IMR-90 (cell line): ENCODE measurements at regions not wholly inside any gene's neighbourhood (a gene's known extent, or its start where the extent isn't known, plus 50 kb on each side); places are given as distances from the start of the nearest gene placed in this dataset.

Source experiments
- ATAC-seq: fragments of 200-7000 bp; cut with Tn5 transposase; 2 replicates; pipeline ENCODE4 v1.9.1; 2020; ENCODE audit warnings: low read depth, mild to moderate bottlenecking, moderate library complexity
- BruUV-seq: library from RNA; stranded (reverse); fragments of 400-500 nt; replicated peaks from 2 replicates; lab custom pipeline; 2021; lab: Mats Ljungman, UMichigan
- CTCF ChIA-PET: fragments of 300-600 bp; formaldehyde crosslinking; extraction: SDS; loops from one replicate; lab custom pipeline; 2021; ENCODE audit warnings: antibody characterized with exemption; lab: Yijun Ruan, JAX
- POLR2A ChIA-PET: fragments of 300-600 bp; sonication (Branson Sonifier 250); formaldehyde crosslinking; loops from one replicate; lab custom pipeline; 2022; ENCODE audit warnings: antibody characterized with exemption; ENCODE audit not compliant: unreplicated experiment; lab: Charles Lee
- DNase-seq: peaks from one replicate; pipeline ENCODE4 v3.0.0; 2013
- H2AFZ ChIP-seq: replicated peaks from 2 replicates; pipeline ENCODE3; 2013; ENCODE audit warnings: low read length, mild to moderate bottlenecking; ENCODE audit not compliant: poor library complexity
- H2AK5ac ChIP-seq: 2 replicates; pipeline ENCODE4 v1.6.1; 2013; ENCODE audit warnings: low read depth, low read length, inconsistent platforms
- H2AK9ac ChIP-seq: replicated peaks from 2 replicates; pipeline ENCODE3; 2013; ENCODE audit warnings: mild to moderate bottlenecking, low read depth, low read length, moderate library complexity; ENCODE audit not compliant: poor library complexity
- H2BK120ac ChIP-seq: 2 replicates; pipeline ENCODE4 v1.6.1; 2013; ENCODE audit warnings: low read depth, low read length, inconsistent platforms
- H2BK15ac ChIP-seq: 3 replicates; pipeline ENCODE4 v1.6.1; 2013; ENCODE audit warnings: low read depth, low read length, inconsistent platforms
- H2BK20ac ChIP-seq: 2 replicates; pipeline ENCODE4 v1.6.1; 2013; ENCODE audit warnings: low read depth, mild to moderate bottlenecking, inconsistent platforms, low read length, moderate library complexity
- H2BK5ac ChIP-seq: 2 replicates; pipeline ENCODE4 v1.6.1; 2013; ENCODE audit warnings: mild to moderate bottlenecking, low read depth, low read length, inconsistent platforms; ENCODE audit not compliant: poor library complexity, severe bottlenecking
- H3K14ac ChIP-seq: replicated peaks from 2 replicates; pipeline ENCODE4 v1.6.1; 2013; ENCODE audit warnings: low read depth, low read length, inconsistent platforms
- H3K18ac ChIP-seq: 2 replicates; pipeline ENCODE4 v1.6.1; 2013; ENCODE audit warnings: low read depth, low read length, control low read depth
- H3K23ac ChIP-seq: 2 replicates; pipeline ENCODE4 v1.6.1; 2013; ENCODE audit warnings: low read depth, low read length, inconsistent platforms
- H3K27ac ChIP-seq: 2 replicates; pipeline ENCODE4 v1.5.1; 2013; ENCODE audit warnings: mild to moderate bottlenecking, control low read depth, low read length; ENCODE audit not compliant: insufficient read depth
- H3K27me3 ChIP-seq: 2 replicates; pipeline ENCODE4 v1.6.1; 2013; ENCODE audit warnings: low read length; ENCODE audit not compliant: control insufficient read depth, insufficient read depth
- H3K36me3 ChIP-seq: 2 replicates; pipeline ENCODE4 v1.6.1; 2013; ENCODE audit warnings: low read length, mixed read lengths; ENCODE audit not compliant: control insufficient read depth, insufficient read depth
- H3K4ac ChIP-seq: 2 replicates; pipeline ENCODE4 v1.6.1; 2013; ENCODE audit warnings: low read depth, low read length, inconsistent platforms
- H3K4me1 ChIP-seq: 2 replicates; pipeline ENCODE4 v1.6.1; 2013; ENCODE audit warnings: low read length, mixed read lengths; ENCODE audit not compliant: control insufficient read depth, insufficient read depth
- H3K4me2 ChIP-seq: 2 replicates; pipeline ENCODE4 v1.6.1; 2013; ENCODE audit warnings: low read depth, mild to moderate bottlenecking, control low read depth, low read length, moderate library complexity
- H3K4me3 ChIP-seq: 2 replicates; pipeline ENCODE4 v1.5.1; 2013; ENCODE audit warnings: low read depth, mild to moderate bottlenecking, control low read depth, low read length, moderate library complexity; ENCODE audit not compliant: insufficient read depth
- H3K56ac ChIP-seq: 2 replicates; pipeline ENCODE4 v1.6.1; 2013; ENCODE audit warnings: low read length, inconsistent platforms; ENCODE audit not compliant: insufficient read depth; ENCODE audit errors: extremely low read depth
- H3K79me1 ChIP-seq, 2 experiments: 2 replicates each; pipeline ENCODE4 v1.6.1; 2013; ENCODE audit warnings: low read length in 2 of 2, inconsistent platforms in 1 of 2, low read depth in 1 of 2
- H3K9ac ChIP-seq: 2 replicates; pipeline ENCODE4 v1.6.1; 2013; ENCODE audit warnings: low read depth, low read length, control low read depth
- H3K9me1 ChIP-seq: 2 replicates; pipeline ENCODE4 v1.6.1; 2013; ENCODE audit warnings: low read length, inconsistent platforms; ENCODE audit not compliant: insufficient read depth
- H3K9me3 ChIP-seq: 2 replicates; pipeline ENCODE4 v1.6.1; 2013; ENCODE audit warnings: low read length; ENCODE audit not compliant: control insufficient read depth, insufficient read depth
- H4K20me1 ChIP-seq: 2 replicates; pipeline ENCODE4 v1.6.1; 2013; ENCODE audit warnings: low read length, inconsistent platforms; ENCODE audit not compliant: insufficient read depth
- H4K5ac ChIP-seq: 2 replicates; pipeline ENCODE4 v1.6.1; 2013; ENCODE audit warnings: mild to moderate bottlenecking, low read depth, low read length, control low read depth
- H4K8ac ChIP-seq, 2 experiments: 2 replicates each; pipeline ENCODE4 v1.6.1; 2013; ENCODE audit warnings: low read depth in 2 of 2, low read length in 2 of 2, control low read depth in 1 of 2, inconsistent platforms in 1 of 2
- H4K91ac ChIP-seq: 2 replicates; pipeline ENCODE4 v1.6.1; 2013; ENCODE audit warnings: low read depth, low read length, inconsistent platforms; ENCODE audit not compliant: insufficient read depth
- BHLHE40 ChIP-seq: fragments of 150-350 bp; IDR thresholded peaks from 2 replicates; pipeline ENCODE4 v1.6.1; 2016; ENCODE audit warnings: mild to moderate bottlenecking, low read depth, low read length
- MAFK ChIP-seq: IDR thresholded peaks from 2 replicates; pipeline ENCODE4 v1.6.1; 2012; ENCODE audit warnings: low read depth, low read length, improper control_type of control experiment
- POLR2A ChIP-seq: IDR thresholded peaks from 2 replicates; pipeline ENCODE4 v1.6.1; 2012; ENCODE audit warnings: mild to moderate bottlenecking, low read depth, low read length
- SMC3 ChIP-seq: fragments of 150-350 bp; IDR thresholded peaks from 2 replicates; pipeline ENCODE4 v1.6.1; 2016; ENCODE audit warnings: low read depth, mild to moderate bottlenecking, antibody characterized with exemption, low read length, moderate library complexity
- WGBS, 2 experiments: methylation state at CpG; one replicate each; pipeline versions ENCODE4 v1.1.5 to v1.1.7; 2013; ENCODE audit warnings: missing lambda C conversion rate in 2 of 2; ENCODE audit not compliant: insufficient read length in 1 of 2; ENCODE audit errors: extremely low coverage in 2 of 2; 5-methylcytosine and 5-hydroxymethylcytosine counted together
- dilution Hi-C: fragments of 300-500 bp; cut with HindIII; formaldehyde crosslinking; loops from one replicate; pipeline ENCODE4 v1.14.3; 2018; ENCODE audit warnings: low sequenced_read_pairs; ENCODE audit not compliant: unreplicated experiment
- in situ Hi-C: fragments of 300-500 bp; cut with MboI; formaldehyde crosslinking; loops from 3 replicates; pipeline ENCODE4 v1.14.3; 2019; ENCODE audit warnings: low sequenced_read_pairs, inconsistent platforms, mixed read lengths
- intact Hi-C: fragments of 100-400 bp; cut with micrococcal nuclease; formaldehyde crosslinking; loops from 2 replicates; pipeline ENCODE4 v1.10.0; 2022
- TF ChIP-seq, protein P1 (sequence below): fragments of 150-350 bp; IDR thresholded peaks from 2 replicates; pipeline ENCODE4 v1.6.1; 2017; ENCODE audit warnings: mild to moderate bottlenecking, antibody characterized with exemption, low read length, low read depth
- TF ChIP-seq, protein P2 (sequence below): fragments of 150-350 bp; IDR thresholded peaks from 2 replicates; pipeline ENCODE4 v1.6.1; 2016; ENCODE audit warnings: low read depth, mild to moderate bottlenecking, low read length, moderate library complexity, borderline replicate concordance

- TF ChIP-seq, protein P1, sequence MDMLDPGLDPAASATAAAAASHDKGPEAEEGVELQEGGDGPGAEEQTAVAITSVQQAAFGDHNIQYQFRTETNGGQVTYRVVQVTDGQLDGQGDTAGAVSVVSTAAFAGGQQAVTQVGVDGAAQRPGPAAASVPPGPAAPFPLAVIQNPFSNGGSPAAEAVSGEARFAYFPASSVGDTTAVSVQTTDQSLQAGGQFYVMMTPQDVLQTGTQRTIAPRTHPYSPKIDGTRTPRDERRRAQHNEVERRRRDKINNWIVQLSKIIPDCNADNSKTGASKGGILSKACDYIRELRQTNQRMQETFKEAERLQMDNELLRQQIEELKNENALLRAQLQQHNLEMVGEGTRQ, result no peak
- TF ChIP-seq POLR2A (no peak), MAFK (no peak), BHLHE40 (no peak), SMC3 (no peak)
- TF ChIP-seq, protein P2, sequence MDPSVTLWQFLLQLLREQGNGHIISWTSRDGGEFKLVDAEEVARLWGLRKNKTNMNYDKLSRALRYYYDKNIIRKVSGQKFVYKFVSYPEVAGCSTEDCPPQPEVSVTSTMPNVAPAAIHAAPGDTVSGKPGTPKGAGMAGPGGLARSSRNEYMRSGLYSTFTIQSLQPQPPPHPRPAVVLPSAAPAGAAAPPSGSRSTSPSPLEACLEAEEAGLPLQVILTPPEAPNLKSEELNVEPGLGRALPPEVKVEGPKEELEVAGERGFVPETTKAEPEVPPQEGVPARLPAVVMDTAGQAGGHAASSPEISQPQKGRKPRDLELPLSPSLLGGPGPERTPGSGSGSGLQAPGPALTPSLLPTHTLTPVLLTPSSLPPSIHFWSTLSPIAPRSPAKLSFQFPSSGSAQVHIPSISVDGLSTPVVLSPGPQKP, result no peak
- no peak overlapping the region for H2BK20ac ChIP-seq
- no peak overlapping the region for H2AK9ac ChIP-seq
- no peaks in the 10 kb centered on the region for H3K36me3 ChIP-seq
- H3K79me1 ChIP-seq, result no peaks in the 10 kb centered on the region
- no peak overlapping the region for H2BK5ac ChIP-seq
- WGBS, 2 experiments, result 38% methylated on average over 5 of the region's 12 CpGs; no CpG with 5 or more reads in 1 of the 2 experiments
- H3K27me3 ChIP-seq, result no peaks in the 10 kb centered on the region
- H3K9ac ChIP-seq, result no peak overlapping the region
- H4K20me1 ChIP-seq, result no peaks in the 10 kb centered on the region
- no peaks in the 10 kb centered on the region for H3K9me3 ChIP-seq
- H4K5ac ChIP-seq, result no peak overlapping the region
- no peak overlapping the region for H3K18ac ChIP-seq
- no peak overlapping the region for H4K8ac ChIP-seq
- H2AFZ ChIP-seq, result no peak overlapping the region
- intact Hi-C loops (no loop called here), in situ Hi-C loops (no loop called here), dilution Hi-C loops (no loop called here)
- H3K4me2 ChIP-seq, result no peak overlapping the region
- no peak overlapping the region for H2BK120ac ChIP-seq
- no peak overlapping the region for H3K56ac ChIP-seq
- no peaks in the 10 kb centered on the region for H3K4me1 ChIP-seq
- no peaks in the 10 kb centered on the region for H3K9me1 ChIP-seq
- DNase-seq (no peak), ATAC-seq (no peak)
- no TSS peak for BruUV-seq
- no peak overlapping the region for H3K14ac ChIP-seq
- no peak overlapping the region for H2AK5ac ChIP-seq
- ChIA-PET POLR2A (no interaction called here), CTCF (no interaction called here)
- no peak overlapping the region for H3K23ac ChIP-seq
- H3K4ac ChIP-seq, result no peak overlapping the region
- no peak overlapping the region for H3K4me3 ChIP-seq
- no peak overlapping the region for H2BK15ac ChIP-seq
- no peak overlapping the region for H3K27ac ChIP-seq
- H4K91ac ChIP-seq, result no peak overlapping the region
These were observed 237.5 kb downstream of the LOXHD1 start for GRCh38 chr18:46419391-46420141.
